ENCODE measurements at regions not wholly inside any gene's neighbourhood (a gene's known extent, or its start where the extent isn't known, plus 50 kb on each side); places are given as distances from the start of the nearest gene placed in this dataset.

DNA sequence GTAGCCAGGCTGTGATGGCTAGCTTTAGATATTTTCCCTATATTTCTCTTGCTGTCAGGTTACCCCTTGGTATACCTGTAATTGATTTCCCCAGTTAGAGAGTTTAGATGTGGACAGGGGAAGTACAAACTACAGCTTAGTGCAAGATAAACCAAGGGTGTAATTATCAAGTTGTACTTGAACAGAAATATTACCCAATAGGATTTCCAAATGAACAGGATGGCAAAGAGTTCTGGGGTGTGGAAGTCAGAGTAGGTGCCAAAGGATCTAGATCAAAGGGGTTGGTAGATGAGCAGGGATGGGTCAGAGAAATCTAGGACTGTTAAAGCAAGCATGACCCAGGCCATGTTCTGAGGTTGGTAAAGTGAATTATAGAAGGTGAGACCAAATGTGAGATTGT is 585.2 kb downstream of the CCDC85A start:
- Histone ChIP-seq H3K9ac (ENCODE audit: insufficient read depth, low read depth, low read length) (no peak overlapping the region), H3K27me3 (ENCODE audit: control insufficient read depth in 1 of 2, insufficient read depth in 2 of 2, low read length in 2 of 2) (no peaks in the 10 kb centered on the region), H3K27ac (ENCODE audit: extremely low read length, insufficient read depth, low read length) (no peak overlapping the region), H3K4me3 (replicated peaks in 1 of 3; ENCODE audit: insufficient read depth in 1 of 3, low read depth in 2 of 3, low read length in 3 of 3) (no peak overlapping the region), H3K4me1 (ENCODE audit: insufficient read depth, low read length) (no peaks in the 10 kb centered on the region), H3K4me2 (ENCODE audit: low read depth, low read length) (no peak overlapping the region), H2AFZ (ENCODE audit: low read length) (no peak overlapping the region), H3K79me2 (ENCODE audit: insufficient read depth, low read length) (no peaks in the 10 kb centered on the region), H3K9me3 (ENCODE audit: low read length) (peaks cover 44% of the 10 kb centered on the region), H4K20me1 (ENCODE audit: insufficient read depth, low read length) (no peaks in the 10 kb centered on the region), H3K36me3 (replicated peaks in 1 of 2; ENCODE audit: control insufficient read depth in 1 of 2, insufficient read depth in 2 of 2, low read length in 2 of 2) (no peaks in the 10 kb centered on the region)
- POLR2A ChIA-PET = no interaction called here
- no peak for ATAC-seq
- in situ Hi-C loops (cut with HindIII; ENCODE audit: extremely low pct_ligation_motif_present, low pct_unique_long_range_greater_than_20kb) (no loop called here), intact Hi-C loops (cut with micrococcal nuclease; ENCODE audit: unreplicated experiment) (no loop called here)
- CTCF ChIA-PET (ENCODE audit: low intra/inter-chr PET ratio, low total read pairs) = no interaction called here
- BruUV-seq (replicated peaks) = no TSS peak
- TF ChIP-seq, protein P1, sequence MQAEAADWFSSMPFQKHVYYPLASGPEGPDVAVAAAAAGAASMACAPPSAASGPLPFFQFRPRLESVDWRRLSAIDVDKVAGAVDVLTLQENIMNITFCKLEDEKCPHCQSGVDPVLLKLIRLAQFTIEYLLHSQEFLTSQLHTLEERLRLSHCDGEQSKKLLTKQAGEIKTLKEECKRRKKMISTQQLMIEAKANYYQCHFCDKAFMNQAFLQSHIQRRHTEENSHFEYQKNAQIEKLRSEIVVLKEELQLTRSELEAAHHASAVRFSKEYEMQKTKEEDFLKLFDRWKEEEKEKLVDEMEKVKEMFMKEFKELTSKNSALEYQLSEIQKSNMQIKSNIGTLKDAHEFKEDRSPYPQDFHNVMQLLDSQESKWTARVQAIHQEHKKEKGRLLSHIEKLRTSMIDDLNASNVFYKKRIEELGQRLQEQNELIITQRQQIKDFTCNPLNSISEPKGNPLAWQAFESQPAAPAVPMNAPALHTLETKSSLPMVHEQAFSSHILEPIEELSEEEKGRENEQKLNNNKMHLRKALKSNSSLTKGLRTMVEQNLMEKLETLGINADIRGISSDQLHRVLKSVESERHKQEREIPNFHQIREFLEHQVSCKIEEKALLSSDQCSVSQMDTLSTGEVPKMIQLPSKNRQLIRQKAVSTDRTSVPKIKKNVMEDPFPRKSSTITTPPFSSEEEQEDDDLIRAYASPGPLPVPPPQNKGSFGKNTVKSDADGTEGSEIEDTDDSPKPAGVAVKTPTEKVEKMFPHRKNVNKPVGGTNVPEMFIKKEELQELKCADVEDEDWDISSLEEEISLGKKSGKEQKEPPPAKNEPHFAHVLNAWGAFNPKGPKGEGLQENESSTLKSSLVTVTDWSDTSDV (CRISPR knock-in tag; IDR thresholded peaks at IDR 0.05) = no peak
- TF ChIP-seq ZNF124 (CRISPR knock-in tag; IDR thresholded peaks at IDR 0.05) (no peak), NFYC (CRISPR knock-in tag; IDR thresholded peaks at IDR 0.05) (no peak), ZNF883 (CRISPR knock-in tag; IDR thresholded peaks at IDR 0.05; ENCODE audit: not compliant biosample characterization) (no peak)
- DNase-seq (ENCODE audit: low spot score) = no peak
- no peak for FAIRE-seq

DNA sequence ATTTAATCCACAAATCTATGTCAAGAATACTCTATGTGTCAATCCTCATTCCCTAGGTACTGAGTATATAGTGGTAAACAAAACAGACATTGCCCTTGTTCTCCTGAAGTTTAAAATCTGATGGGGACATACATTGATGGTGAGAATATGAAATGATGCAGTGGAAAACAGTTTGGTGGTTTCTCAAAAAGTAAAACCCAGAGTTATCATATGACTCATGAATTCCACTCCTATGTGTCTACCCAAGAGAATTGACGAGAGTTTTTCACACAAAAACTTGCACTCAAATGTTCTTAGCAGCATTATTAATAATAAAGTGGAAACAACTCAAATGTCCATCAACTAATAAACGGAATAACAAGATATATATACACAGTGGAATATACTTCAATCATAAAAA is 586.7 kb downstream of the CCDC85A start:
- Histone ChIP-seq H4K20me1 (ENCODE audit: insufficient read depth, low read length) (no peaks in the 10 kb centered on the region), H3K4me2 (ENCODE audit: low read depth, low read length) (no peak overlapping the region), H3K9ac (ENCODE audit: insufficient read depth, low read depth, low read length) (no peak overlapping the region), H3K4me3 (replicated peaks in 1 of 3; ENCODE audit: insufficient read depth in 1 of 3, low read depth in 2 of 3, low read length in 3 of 3) (no peak overlapping the region), H3K4me1 (ENCODE audit: insufficient read depth, low read length) (no peaks in the 10 kb centered on the region), H3K27ac (ENCODE audit: extremely low read length, insufficient read depth, low read length) (no peak overlapping the region), H3K9me3 (ENCODE audit: low read length) (peaks cover 40% of the 10 kb centered on the region), H3K36me3 (replicated peaks in 1 of 2; ENCODE audit: control insufficient read depth in 1 of 2, insufficient read depth in 2 of 2, low read length in 2 of 2) (no peaks in the 10 kb centered on the region), H2AFZ (ENCODE audit: low read length) (no peak overlapping the region), H3K27me3 (ENCODE audit: control insufficient read depth in 1 of 2, insufficient read depth in 2 of 2, low read length in 2 of 2) (no peaks in the 10 kb centered on the region), H3K79me2 (ENCODE audit: insufficient read depth, low read length) (no peaks in the 10 kb centered on the region)
- CTCF ChIA-PET (ENCODE audit: low intra/inter-chr PET ratio, low total read pairs) = no interaction called here
- POLR2A ChIA-PET = no interaction called here
- BruUV-seq (replicated peaks) = no TSS peak
- DNase-seq (ENCODE audit: low spot score) (no peak), ATAC-seq (no peak), FAIRE-seq (no peak)
- intact Hi-C loops (cut with micrococcal nuclease; ENCODE audit: unreplicated experiment) = no loop called here
- in situ Hi-C loops (cut with HindIII; ENCODE audit: extremely low pct_ligation_motif_present, low pct_unique_long_range_greater_than_20kb) = no loop called here
- 0% methylated on average over 2 of the region's 2 CpGs for WGBS (ENCODE audit: low lambda C conversion rate)
- no peak for TF ChIP-seq TBX3 (IDR thresholded peaks at IDR 0.05; ENCODE audit: borderline replicate concordance)
- no peak for TF ChIP-seq ZNF44 (CRISPR knock-in tag; IDR thresholded peaks at IDR 0.05)
- no peak for TF ChIP-seq ZFP37 (CRISPR knock-in tag; IDR thresholded peaks at IDR 0.05; ENCODE audit: borderline replicate concordance)
- TF ChIP-seq ZSCAN20 (CRISPR knock-in tag; IDR thresholded peaks at IDR 0.05; ENCODE audit: borderline replicate concordance) = no peak
- TF ChIP-seq ZKSCAN1 (IDR thresholded peaks at IDR 0.05; ENCODE audit: low read length) = no peak
- TF ChIP-seq, protein P2, sequence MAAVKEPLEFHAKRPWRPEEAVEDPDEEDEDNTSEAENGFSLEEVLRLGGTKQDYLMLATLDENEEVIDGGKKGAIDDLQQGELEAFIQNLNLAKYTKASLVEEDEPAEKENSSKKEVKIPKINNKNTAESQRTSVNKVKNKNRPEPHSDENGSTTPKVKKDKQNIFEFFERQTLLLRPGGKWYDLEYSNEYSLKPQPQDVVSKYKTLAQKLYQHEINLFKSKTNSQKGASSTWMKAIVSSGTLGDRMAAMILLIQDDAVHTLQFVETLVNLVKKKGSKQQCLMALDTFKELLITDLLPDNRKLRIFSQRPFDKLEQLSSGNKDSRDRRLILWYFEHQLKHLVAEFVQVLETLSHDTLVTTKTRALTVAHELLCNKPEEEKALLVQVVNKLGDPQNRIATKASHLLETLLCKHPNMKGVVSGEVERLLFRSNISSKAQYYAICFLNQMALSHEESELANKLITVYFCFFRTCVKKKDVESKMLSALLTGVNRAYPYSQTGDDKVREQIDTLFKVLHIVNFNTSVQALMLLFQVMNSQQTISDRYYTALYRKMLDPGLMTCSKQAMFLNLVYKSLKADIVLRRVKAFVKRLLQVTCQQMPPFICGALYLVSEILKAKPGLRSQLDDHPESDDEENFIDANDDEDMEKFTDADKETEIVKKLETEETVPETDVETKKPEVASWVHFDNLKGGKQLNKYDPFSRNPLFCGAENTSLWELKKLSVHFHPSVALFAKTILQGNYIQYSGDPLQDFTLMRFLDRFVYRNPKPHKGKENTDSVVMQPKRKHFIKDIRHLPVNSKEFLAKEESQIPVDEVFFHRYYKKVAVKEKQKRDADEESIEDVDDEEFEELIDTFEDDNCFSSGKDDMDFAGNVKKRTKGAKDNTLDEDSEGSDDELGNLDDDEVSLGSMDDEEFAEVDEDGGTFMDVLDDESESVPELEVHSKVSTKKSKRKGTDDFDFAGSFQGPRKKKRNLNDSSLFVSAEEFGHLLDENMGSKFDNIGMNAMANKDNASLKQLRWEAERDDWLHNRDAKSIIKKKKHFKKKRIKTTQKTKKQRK (IDR thresholded peaks at IDR 0.05; ENCODE audit: low read length) = no peak
- TF ChIP-seq, protein P3, sequence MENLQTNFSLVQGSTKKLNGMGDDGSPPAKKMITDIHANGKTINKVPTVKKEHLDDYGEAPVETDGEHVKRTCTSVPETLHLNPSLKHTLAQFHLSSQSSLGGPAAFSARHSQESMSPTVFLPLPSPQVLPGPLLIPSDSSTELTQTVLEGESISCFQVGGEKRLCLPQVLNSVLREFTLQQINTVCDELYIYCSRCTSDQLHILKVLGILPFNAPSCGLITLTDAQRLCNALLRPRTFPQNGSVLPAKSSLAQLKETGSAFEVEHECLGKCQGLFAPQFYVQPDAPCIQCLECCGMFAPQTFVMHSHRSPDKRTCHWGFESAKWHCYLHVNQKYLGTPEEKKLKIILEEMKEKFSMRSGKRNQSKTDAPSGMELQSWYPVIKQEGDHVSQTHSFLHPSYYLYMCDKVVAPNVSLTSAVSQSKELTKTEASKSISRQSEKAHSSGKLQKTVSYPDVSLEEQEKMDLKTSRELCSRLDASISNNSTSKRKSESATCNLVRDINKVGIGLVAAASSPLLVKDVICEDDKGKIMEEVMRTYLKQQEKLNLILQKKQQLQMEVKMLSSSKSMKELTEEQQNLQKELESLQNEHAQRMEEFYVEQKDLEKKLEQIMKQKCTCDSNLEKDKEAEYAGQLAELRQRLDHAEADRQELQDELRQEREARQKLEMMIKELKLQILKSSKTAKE (CRISPR knock-in tag; IDR thresholded peaks at IDR 0.05; ENCODE audit: borderline replicate concordance) = no peak
- TF ChIP-seq ATRX (CRISPR knock-in tag; IDR thresholded peaks at IDR 0.05; ENCODE audit: borderline replicate concordance) = no peak
